ENCODE measurements at regions not wholly inside any gene's neighbourhood (a gene's known extent, or its start where the extent isn't known, plus 50 kb on each side); places are given as distances from the start of the nearest gene placed in this dataset.

DNA sequence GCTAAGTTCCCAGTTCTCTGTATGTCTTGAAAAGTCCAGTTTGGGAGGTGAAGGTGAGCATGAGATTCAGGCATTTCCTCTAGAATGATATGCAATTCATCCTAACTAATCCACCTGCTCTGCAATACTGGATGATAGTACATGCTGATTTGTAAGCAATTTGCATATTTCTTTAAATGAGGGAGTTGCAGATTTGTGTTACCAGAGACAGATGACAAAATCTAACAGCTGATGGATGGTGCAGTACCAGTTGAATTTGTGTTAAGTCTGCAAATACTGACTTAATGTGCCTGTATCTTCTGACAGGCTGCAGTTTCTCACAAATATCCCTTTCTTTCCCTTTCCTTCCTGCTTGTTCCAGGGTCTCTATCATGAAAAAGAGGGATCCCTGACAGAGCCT lies 76.4 kb upstream of the MBIP start:
- Histone ChIP-seq H3K9me3 (replicated peaks; ENCODE audit: control insufficient read depth, insufficient read depth, low read length) (no peaks in the 10 kb centered on the region), H3K27ac (ENCODE audit: insufficient read depth, low read depth, low read length) (no peak overlapping the region), H3K9ac (replicated peaks; ENCODE audit: extremely low read depth, insufficient read depth, low read length) (no peak overlapping the region), H2AFZ (ENCODE audit: low read depth, low read length) (no peak overlapping the region), H3K9me1 (replicated peaks; ENCODE audit: control insufficient read depth, extremely low read depth, insufficient read depth, low read length) (no peaks in the 10 kb centered on the region), H3K36me3 (ENCODE audit: control insufficient read depth in 2 of 2, extremely low read depth in 1 of 2, insufficient read depth in 2 of 2, low read length in 2 of 2) (no peaks in the 10 kb centered on the region), H4K20me1 (replicated peaks; ENCODE audit: control insufficient read depth, extremely low read depth, insufficient read depth, low read length) (no peaks in the 10 kb centered on the region), H3K4me2 (ENCODE audit: insufficient read depth, low read length) (no peak overlapping the region), H3K4me1 (ENCODE audit: control insufficient read depth, extremely low read depth, insufficient read depth, low read length) (no peaks in the 10 kb centered on the region), H3K27me3 (ENCODE audit: control insufficient read depth in 2 of 2, insufficient read depth in 2 of 2, low read length in 2 of 2) (no peaks in the 10 kb centered on the region), H3K79me2 (ENCODE audit: control insufficient read depth, insufficient read depth, low read length) (no peaks in the 10 kb centered on the region), H3K4me3 (replicated peaks in 1 of 3; ENCODE audit: insufficient read depth in 1 of 3, low read depth in 1 of 3, low read length in 3 of 3) (no peak overlapping the region)
- no peak for TF ChIP-seq MYC (IDR thresholded peaks at IDR 0.05; ENCODE audit: low read depth, low read length)
- TF ChIP-seq, protein P1, sequence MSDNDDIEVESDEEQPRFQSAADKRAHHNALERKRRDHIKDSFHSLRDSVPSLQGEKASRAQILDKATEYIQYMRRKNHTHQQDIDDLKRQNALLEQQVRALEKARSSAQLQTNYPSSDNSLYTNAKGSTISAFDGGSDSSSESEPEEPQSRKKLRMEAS (IDR thresholded peaks at IDR 0.05; ENCODE audit: insufficient read depth, insufficient read length): no peak
- no peak for TF ChIP-seq POLR2AphosphoS5 (IDR thresholded peaks at IDR 0.05; ENCODE audit: insufficient read depth, low read depth, low read length)
- TF ChIP-seq EZH2 (IDR thresholded peaks at IDR 0.05; ENCODE audit: borderline replicate concordance, low read depth, low read length, severe bottlenecking): no peak
- TF ChIP-seq, protein P2, sequence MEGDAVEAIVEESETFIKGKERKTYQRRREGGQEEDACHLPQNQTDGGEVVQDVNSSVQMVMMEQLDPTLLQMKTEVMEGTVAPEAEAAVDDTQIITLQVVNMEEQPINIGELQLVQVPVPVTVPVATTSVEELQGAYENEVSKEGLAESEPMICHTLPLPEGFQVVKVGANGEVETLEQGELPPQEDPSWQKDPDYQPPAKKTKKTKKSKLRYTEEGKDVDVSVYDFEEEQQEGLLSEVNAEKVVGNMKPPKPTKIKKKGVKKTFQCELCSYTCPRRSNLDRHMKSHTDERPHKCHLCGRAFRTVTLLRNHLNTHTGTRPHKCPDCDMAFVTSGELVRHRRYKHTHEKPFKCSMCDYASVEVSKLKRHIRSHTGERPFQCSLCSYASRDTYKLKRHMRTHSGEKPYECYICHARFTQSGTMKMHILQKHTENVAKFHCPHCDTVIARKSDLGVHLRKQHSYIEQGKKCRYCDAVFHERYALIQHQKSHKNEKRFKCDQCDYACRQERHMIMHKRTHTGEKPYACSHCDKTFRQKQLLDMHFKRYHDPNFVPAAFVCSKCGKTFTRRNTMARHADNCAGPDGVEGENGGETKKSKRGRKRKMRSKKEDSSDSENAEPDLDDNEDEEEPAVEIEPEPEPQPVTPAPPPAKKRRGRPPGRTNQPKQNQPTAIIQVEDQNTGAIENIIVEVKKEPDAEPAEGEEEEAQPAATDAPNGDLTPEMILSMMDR (IDR thresholded peaks at IDR 0.05; ENCODE audit: extremely low read depth in 1 of 2, insufficient read depth in 1 of 2, low read depth in 1 of 2, low read length in 2 of 2): no peak
- no peak for TF ChIP-seq GATA2 (IDR thresholded peaks at IDR 0.05; ENCODE audit: insufficient read depth, insufficient read length, low read depth, low read length)
- no peak for TF ChIP-seq JUN (IDR thresholded peaks at IDR 0.05; ENCODE audit: borderline replicate concordance, insufficient read depth, insufficient read length, low read depth)
- no peak for TF ChIP-seq POLR2A (IDR thresholded peaks at IDR 0.05; ENCODE audit: low read depth, low read length)
- no peak for TF ChIP-seq FOS (IDR thresholded peaks at IDR 0.05; ENCODE audit: borderline replicate concordance, insufficient read depth, low read length)
- POLR2A ChIA-PET: no interaction called here
- FAIRE-seq: no peak
- DNase-seq (ENCODE audit: low read depth, low spot score): no peak
- CTCF ChIA-PET: interaction anchor here (2.0 kb wide), 2 partner anchors 23 to 327 kb away, joined by 5 to 6 read pairs; no protein-coding TSS in a partner anchor
- BruUV-seq (replicated peaks): no TSS peak
- dilution Hi-C loops (cut with MboI; ENCODE audit: extremely low pct_ligation_motif_present, low sequenced_read_pairs): no loop called here
- intact Hi-C loops (cut with micrococcal nuclease): no loop called here

Measured in endothelial cell of umbilical vein (primary cell).